ENCODE measurements at regions not wholly inside any gene's neighbourhood (a gene's known extent, or its start where the extent isn't known, plus 50 kb on each side); places are given as distances from the start of the nearest gene placed in this dataset.

DNA sequence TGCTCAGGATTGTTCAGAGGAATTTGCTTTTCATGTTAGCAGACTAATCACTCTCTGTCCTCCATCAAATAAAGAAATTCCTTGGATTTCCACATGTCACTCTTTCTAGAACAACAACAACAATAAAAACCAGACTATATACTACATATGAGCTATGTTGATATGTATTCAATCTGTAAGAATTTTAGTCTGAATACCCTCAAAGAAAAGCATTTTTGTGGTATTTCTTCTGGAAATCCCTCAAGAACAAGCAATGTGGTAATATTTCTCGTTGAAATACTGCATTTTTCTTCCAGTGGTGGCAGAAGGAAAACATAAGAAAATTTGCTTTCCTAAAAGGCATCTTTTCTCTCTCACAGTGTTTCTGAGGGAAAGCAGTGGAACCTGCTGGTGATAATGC, 312.6 kb upstream of the RSPO3 start:
- Histone ChIP-seq H3K27me3 (ENCODE audit: control insufficient read depth, insufficient read depth, low read length) (no peaks in the 10 kb centered on the region), H3K36me3 (ENCODE audit: control insufficient read depth, insufficient read depth, low read length) (no peaks in the 10 kb centered on the region), H3K4me3 (ENCODE audit: low read depth, low read length) (no peak overlapping the region)
- FAIRE-seq (no peak), DNase-seq (ENCODE audit: low read depth) (no peak)
- TF ChIP-seq CTCF (IDR thresholded peaks at IDR 0.05; ENCODE audit: insufficient read depth, low read length, severe bottlenecking): no peak

DNA sequence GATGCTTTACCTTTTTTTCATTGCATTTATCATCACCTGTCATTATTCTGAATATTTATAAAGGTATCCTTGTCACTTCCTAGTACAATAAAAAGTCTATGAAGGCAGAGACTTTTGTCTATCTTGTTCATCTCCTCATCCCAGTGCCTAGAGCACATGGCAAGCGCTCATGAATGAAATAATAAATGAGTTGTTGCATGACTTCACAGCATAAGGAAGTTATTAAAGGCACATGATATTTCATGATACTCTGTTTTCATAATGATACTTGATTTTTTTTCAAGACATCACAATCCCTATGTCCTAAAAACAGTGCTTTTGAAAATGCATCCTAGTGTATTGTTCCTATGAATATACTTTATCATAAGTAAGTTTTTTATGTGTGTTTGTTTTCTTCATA, 310.6 kb upstream of the RSPO3 start:
- Histone ChIP-seq H3K4me3 (ENCODE audit: low read depth, low read length) (no peak overlapping the region), H3K36me3 (ENCODE audit: control insufficient read depth, insufficient read depth, low read length) (no peaks in the 10 kb centered on the region), H3K27me3 (ENCODE audit: control insufficient read depth, insufficient read depth, low read length) (no peaks in the 10 kb centered on the region)
- no peak for TF ChIP-seq CTCF (IDR thresholded peaks at IDR 0.05; ENCODE audit: insufficient read depth, low read length, severe bottlenecking)
- DNase-seq (ENCODE audit: low read depth) (no peak), FAIRE-seq (no peak)

DNA sequence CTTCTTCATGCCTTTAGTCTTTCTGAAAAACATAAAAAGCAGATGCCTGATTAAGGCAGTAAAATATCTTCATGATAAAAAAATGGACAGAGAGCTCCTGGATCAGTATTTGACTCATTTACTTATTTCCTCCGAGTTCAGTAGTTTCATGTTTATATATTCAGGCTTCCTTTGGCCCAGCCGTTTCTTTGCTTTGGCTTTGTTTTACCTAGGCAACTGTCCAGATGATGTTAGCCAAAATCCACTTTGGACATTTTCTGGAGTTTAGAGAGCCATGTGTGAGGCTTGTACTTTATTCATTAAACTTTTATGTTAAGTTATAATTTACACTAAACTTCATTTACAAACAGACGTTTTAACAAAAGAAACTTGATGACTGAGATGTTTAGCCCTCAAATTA, 307.1 kb upstream of the RSPO3 start:
- no peak for DNase-seq (ENCODE audit: low read depth)
- Histone ChIP-seq H3K36me3 (ENCODE audit: control insufficient read depth, insufficient read depth, low read length) (no peaks in the 10 kb centered on the region), H3K27me3 (ENCODE audit: control insufficient read depth, insufficient read depth, low read length) (no peaks in the 10 kb centered on the region), H3K4me3 (ENCODE audit: low read depth, low read length) (no peak overlapping the region)
- no peak for FAIRE-seq
- TF ChIP-seq CTCF (IDR thresholded peaks at IDR 0.05; ENCODE audit: insufficient read depth, low read length, severe bottlenecking): no peak

DNA sequence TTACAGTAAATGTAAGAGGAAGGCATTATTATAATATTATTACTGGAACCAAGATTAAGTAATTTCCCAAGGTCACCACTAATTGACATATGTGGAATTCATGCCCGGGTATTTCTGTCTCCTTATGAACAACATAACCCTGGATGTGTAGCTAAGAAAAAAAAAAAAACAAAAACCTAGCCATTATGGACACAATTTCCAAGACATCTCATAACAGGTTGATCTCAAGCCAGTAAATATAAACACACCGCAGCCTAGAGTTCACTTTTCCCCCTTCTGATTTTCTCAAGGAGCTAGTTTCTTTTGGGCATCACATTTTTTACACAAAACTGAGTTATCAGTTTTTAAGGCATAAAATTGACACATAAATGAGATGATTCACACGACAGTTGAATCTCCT, 306.5 kb upstream of the RSPO3 start:
- no peaks in the 10 kb centered on the region for H3K36me3 ChIP-seq (ENCODE audit: control insufficient read depth, insufficient read depth, low read length)
- no peak overlapping the region for H3K4me3 ChIP-seq (ENCODE audit: low read depth, low read length)
- FAIRE-seq (no peak), DNase-seq (ENCODE audit: low read depth) (no peak)
- no peaks in the 10 kb centered on the region for H3K27me3 ChIP-seq (ENCODE audit: control insufficient read depth, insufficient read depth, low read length)
- no peak for TF ChIP-seq CTCF (IDR thresholded peaks at IDR 0.05; ENCODE audit: insufficient read depth, low read length, severe bottlenecking)

DNA sequence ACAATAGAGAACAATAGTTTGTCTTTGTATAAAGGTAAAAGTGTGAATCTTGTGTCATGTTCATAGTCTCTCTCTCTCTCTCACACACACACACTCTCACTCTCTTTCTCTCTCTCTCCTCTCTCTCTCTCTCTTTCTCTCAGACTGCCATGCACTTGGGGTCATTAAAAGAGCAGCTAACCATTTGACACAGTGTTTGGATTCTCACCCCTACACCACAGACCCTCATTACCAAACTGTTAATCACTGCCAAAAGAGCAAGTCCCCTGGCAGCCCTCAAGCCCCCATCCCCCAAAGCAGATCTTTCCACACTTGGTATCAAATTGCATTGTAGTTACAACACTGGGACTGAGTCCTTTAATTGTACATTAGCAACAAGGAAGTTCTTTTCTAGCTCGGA, 305.8 kb upstream of the RSPO3 start:
- FAIRE-seq (no peak), DNase-seq (ENCODE audit: low read depth) (no peak)
- Histone ChIP-seq H3K4me3 (ENCODE audit: low read depth, low read length) (no peak overlapping the region), H3K27me3 (ENCODE audit: control insufficient read depth, insufficient read depth, low read length) (no peaks in the 10 kb centered on the region), H3K36me3 (ENCODE audit: control insufficient read depth, insufficient read depth, low read length) (no peaks in the 10 kb centered on the region)
- TF ChIP-seq CTCF (IDR thresholded peaks at IDR 0.05; ENCODE audit: insufficient read depth, low read length, severe bottlenecking): no peak

- no peak for FAIRE-seq
- no peaks in the 10 kb centered on the region for H3K36me3 ChIP-seq (ENCODE audit: control insufficient read depth, insufficient read depth, low read length)
These were observed 297.8 kb upstream of the RSPO3 start for GRCh38 chr6:126820634-126821033.

More at GRCh38 chr6:126820634-126821033, 297.8 kb upstream of the RSPO3 start:
- Histone ChIP-seq H3K27me3 (ENCODE audit: control insufficient read depth, insufficient read depth, low read length) (no peaks in the 10 kb centered on the region), H3K4me3 (ENCODE audit: low read depth, low read length) (no peak overlapping the region)
- no peak for DNase-seq (ENCODE audit: low read depth)
- no peak for TF ChIP-seq CTCF (IDR thresholded peaks at IDR 0.05; ENCODE audit: insufficient read depth, low read length, severe bottlenecking)

Measured in bronchial epithelial cell (primary cell).